GM18951 (cell line): ENCODE measurements at regions not wholly inside any gene's neighbourhood (a gene's known extent, or its start where the extent isn't known, plus 50 kb on each side); places are given as distances from the start of the nearest gene placed in this dataset.

ENCODE experiments used
- POLR2A ChIP-seq: IDR thresholded peaks from 4 replicates; pipeline ENCODE4 v1.6.1; 2011; ENCODE audit warnings: mild to moderate bottlenecking; ENCODE audit not compliant: insufficient read length, insufficient read depth; ENCODE audit errors: extremely low read depth
- in situ Hi-C: fragments of 300-500 bp; cut with MboI; formaldehyde crosslinking; loops from one replicate; pipeline ENCODE4 v1.12.0; 2022; ENCODE audit warnings: low sequenced_read_pairs, mixed read lengths, inconsistent platforms; ENCODE audit not compliant: unreplicated experiment

- in situ Hi-C loops: no loop called here
Measured at GRCh38 chr5:176155922-176156359, 82.3 kb upstream of the SIMC1 start.

GRCh38 chr5:176157656-176158055, 80.6 kb upstream of the SIMC1 start:
- in situ Hi-C loops: no loop called here
- no peak for TF ChIP-seq POLR2A

More at GRCh38 chr5:176155922-176156359, 82.3 kb upstream of the SIMC1 start:
- no peak for TF ChIP-seq POLR2A

- in situ Hi-C loops: no loop called here
- no peak for TF ChIP-seq POLR2A
Measured at GRCh38 chr5:176161431-176161830, 76.8 kb upstream of the SIMC1 start.

- TF ChIP-seq POLR2A: no peak
- in situ Hi-C loops: no loop called here
Measured at GRCh38 chr5:176162198-176162597, 76.0 kb upstream of the SIMC1 start.

GRCh38 chr5:176162888-176163287, 75.3 kb upstream of the SIMC1 start:
- in situ Hi-C loops: no loop called here
- TF ChIP-seq POLR2A: no peak

- TF ChIP-seq POLR2A: no peak
- in situ Hi-C loops: no loop called here
Measured at GRCh38 chr5:176166427-176166826, 71.8 kb upstream of the SIMC1 start.

GRCh38 chr5:176167800-176168199, 70.4 kb upstream of the SIMC1 start:
- no peak for TF ChIP-seq POLR2A
- in situ Hi-C loops: no loop called here

- no peak for TF ChIP-seq POLR2A
Measured at GRCh38 chr5:176169393-176170063, 68.7 kb upstream of the SIMC1 start.

GRCh38 chr5:176170084-176170483, 68.1 kb upstream of the SIMC1 start:
- in situ Hi-C loops: no loop called here
- TF ChIP-seq POLR2A: no peak

More at GRCh38 chr5:176169393-176170063, 68.7 kb upstream of the SIMC1 start:
- in situ Hi-C loops: no loop called here

- TF ChIP-seq POLR2A: no peak
- in situ Hi-C loops: no loop called here
Measured at GRCh38 chr5:176171171-176171760, 67.0 kb upstream of the SIMC1 start.

- TF ChIP-seq POLR2A: no peak
- in situ Hi-C loops: no loop called here
Measured at GRCh38 chr5:176172246-176172645, 66.0 kb upstream of the SIMC1 start.

- TF ChIP-seq POLR2A: no peak
- in situ Hi-C loops: no loop called here
Measured at GRCh38 chr5:176173647-176174046, 64.6 kb upstream of the SIMC1 start.

- no peak for TF ChIP-seq POLR2A
- in situ Hi-C loops: no loop called here
Measured at GRCh38 chr5:176174345-176175025, 63.7 kb upstream of the SIMC1 start.

- in situ Hi-C loops: no loop called here
- TF ChIP-seq POLR2A: no peak
Measured at GRCh38 chr5:176175101-176175852, 62.9 kb upstream of the SIMC1 start.

GRCh38 chr5:176176231-176176630, 62.0 kb upstream of the SIMC1 start:
- TF ChIP-seq POLR2A: no peak
- in situ Hi-C loops: no loop called here
